Ovary (tissue), 3 donors: ENCODE measurements at regions not wholly inside any gene's neighbourhood (a gene's known extent, or its start where the extent isn't known, plus 50 kb on each side); places are given as distances from the start of the nearest gene placed in this dataset.

Experiments used
- CTCF ChIP-seq, 3 donors: fragments of 450-650 bp in 2 of 3; fragments of 200-600 bp in 1 of 3; IDR thresholded peaks; one replicate each; pipeline versions ENCODE4 v1.5.1 to v1.8.0; 2016 to 2022; ENCODE audit warnings: antibody characterized with exemption in 3 of 3, mild to moderate bottlenecking in 1 of 3
- EP300 ChIP-seq: sonication (generic); formaldehyde crosslinking; IDR thresholded peaks from one replicate; pipeline ENCODE4 v1.6.1; 2017; ENCODE audit warnings: antibody characterized with exemption
- POLR2A ChIP-seq: fragments of 450-650 bp; IDR thresholded peaks from one replicate; pipeline ENCODE4 v1.6.1; 2017; ENCODE audit warnings: antibody characterized with exemption, mild to moderate bottlenecking, moderate library complexity
- donor health status: DM: no; HTN: no; CAD: no.

- TF ChIP-seq POLR2A (no peak), CTCF (IDR thresholded peaks at IDR 0.05) (no peak), EP300 (no peak)
Observed at GRCh38 chr6:74914888-74915287, 291.0 kb downstream of the COL12A1 start.
